GM21423 (cell line): ENCODE measurements at regions not wholly inside any gene's neighbourhood (a gene's known extent, or its start where the extent isn't known, plus 50 kb on each side); places are given as distances from the start of the nearest gene placed in this dataset.

Source experiments
- ATAC-seq: cut with Tn5 transposase; IDR thresholded peaks from one replicate; pipeline ENCODE4 v1.9.1; 2021; ENCODE audit warnings: mild to moderate bottlenecking, moderate library complexity; ENCODE audit not compliant: unreplicated experiment

DNA sequence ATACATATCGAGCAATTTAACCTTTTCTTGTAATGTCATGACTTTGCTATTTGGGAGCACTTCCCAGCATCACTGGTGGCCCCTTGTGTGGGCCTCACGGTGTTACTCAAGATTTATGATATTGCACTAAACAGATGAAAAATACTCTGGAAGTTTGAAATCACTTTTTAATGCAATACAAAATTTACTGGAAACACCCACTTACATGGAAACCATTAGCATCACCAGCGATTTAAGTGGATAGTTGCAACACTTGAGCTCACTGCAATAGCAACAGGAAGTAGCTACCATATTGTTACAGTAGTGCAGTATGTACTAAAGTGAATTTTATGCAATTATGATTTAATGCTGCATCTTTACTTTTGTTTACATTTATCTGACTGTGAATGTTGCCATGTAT is 184.4 kb downstream of the MDFIC start:
- ATAC-seq, result no peak

DNA sequence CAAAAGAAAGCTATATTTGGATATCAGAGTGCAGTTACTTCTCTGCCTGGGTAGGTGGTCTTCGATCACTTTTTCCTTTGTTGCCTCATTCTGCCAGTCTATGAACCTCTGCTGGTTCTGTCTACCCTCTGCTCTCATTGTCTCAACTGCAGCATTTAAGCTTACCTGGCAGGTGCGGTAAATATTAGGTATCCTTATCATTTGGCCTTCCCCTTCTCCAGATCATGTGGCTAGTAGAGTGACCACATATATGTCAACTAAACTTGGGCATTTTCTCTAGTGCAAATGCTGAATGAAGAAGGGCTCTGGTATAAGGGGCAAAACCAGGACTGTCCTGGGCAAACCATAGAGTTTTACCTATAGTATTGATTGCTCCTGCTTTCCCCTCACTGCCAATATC is 180.8 kb downstream of the MDFIC start:
- ATAC-seq, result no peak

DNA sequence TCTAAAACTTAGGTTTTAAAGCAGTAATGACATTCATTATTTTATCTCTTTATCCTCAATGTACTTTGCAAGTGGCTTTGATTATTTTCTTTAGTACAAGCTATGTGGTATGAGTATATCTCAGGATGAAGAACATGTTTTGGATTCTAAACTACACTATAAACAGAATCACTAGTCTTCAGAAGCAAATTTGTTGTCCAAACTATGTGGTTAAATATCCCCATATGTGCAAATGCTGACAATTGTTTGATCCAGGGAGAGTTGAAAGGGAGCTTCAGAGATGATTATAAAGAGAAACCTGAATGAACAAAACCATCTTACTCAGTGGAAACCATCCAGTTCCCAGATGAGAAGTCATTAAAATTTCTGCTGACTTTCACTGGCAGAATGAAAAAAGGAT is 179.3 kb downstream of the MDFIC start:
- ATAC-seq, result no peak

DNA sequence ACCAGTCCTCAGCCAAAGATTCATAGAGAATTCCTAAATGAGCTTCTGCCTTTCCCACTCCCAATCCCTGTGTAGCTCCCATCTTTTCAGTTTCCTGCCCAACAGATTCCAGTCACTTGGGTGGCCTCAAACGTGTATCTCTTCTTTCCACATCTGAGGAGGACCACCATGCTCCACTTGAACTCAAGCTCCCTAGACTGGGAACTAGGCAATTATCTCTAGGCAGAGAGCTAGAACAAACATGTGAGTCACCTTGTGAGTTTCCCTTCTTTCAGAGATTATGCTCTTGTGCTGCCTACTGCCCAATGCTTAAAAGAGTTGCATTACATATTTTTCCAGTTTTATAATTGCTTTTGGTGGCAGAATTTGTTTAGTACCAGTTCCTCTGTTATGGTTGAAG is 178.0 kb downstream of the MDFIC start:
- ATAC-seq, result no peak

DNA sequence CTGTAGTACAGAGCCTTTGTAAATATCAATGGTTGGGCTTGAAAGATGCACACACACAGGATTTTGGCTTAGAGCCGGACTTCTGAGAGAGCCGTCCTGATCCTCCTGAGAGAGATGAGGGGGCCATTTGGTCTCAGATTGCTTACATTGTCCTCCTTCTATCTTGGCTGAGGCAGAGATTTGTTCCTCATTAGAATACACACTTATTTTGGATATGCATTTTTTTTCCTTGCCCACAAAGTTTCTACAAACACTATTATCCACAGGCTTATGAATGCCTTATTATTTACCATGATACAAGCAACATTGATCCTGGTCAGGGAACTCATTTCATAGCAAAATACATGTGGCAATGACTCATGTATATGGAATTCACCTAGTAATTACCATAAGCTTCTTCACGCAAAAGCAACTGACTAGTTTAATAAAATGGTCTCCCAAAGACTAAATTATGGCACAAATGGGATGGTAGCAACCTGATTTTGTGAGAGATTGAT is 175.3 kb downstream of the MDFIC start:
- ATAC-seq, result no peak

DNA sequence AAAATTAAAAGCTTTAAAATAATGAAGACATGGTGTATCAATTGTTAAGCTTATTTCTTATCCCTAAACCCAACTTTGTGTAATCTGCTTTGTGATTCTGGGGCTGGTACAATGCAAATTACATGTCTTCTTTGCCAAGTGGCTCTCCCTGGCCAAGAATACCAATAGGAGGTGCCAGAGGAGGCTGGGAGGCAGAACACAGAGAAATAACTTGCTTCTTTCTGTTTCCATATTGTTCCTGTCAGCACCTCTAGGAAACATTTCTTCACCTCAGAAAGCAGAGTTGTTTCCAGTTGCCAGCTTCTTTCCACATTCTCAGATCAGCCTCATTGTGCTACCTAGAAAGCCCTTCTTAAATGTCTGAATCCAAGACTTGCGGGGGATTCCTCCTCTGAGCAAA is 174.4 kb downstream of the MDFIC start:
- ATAC-seq, result no peak

DNA sequence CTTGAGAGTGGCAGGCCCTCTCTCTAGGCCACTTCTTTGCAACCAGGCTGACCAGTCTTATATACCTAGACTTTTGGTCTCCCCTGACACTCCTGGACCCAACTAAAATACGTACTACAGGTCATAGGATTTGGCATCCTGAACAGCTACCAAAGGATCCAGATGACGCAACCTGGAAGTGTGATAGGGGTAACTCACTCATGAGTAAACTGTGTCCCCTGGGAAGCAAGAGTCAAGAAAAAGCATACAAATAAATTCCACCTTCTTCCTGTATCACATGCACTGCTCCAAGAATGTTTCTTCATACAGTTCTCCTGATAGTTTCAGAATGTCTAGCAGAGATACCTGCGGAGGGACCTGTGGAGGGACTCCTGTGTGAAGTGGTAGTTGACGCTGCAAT is 172.3 kb downstream of the MDFIC start:
- ATAC-seq, result no peak

DNA sequence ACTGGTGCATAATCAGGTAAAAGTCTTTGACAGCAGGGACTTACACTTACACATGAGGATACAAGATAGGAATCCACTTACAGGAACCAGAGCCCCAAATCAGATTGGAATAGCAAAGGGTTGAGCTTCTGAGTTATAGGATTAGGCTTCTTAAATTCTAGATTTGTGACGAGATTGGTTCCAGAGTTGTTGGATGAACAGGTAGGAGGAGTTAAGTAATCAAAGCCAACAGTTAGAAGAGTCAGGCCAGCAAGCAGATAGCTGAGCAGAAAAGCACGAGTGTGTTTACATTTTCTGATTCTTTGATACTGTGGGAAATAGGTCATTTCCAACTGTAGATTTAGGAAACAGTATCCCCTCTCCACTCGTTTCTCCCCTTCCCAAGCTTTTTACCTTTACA is 167.0 kb downstream of the MDFIC start:
- no peak for ATAC-seq

DNA sequence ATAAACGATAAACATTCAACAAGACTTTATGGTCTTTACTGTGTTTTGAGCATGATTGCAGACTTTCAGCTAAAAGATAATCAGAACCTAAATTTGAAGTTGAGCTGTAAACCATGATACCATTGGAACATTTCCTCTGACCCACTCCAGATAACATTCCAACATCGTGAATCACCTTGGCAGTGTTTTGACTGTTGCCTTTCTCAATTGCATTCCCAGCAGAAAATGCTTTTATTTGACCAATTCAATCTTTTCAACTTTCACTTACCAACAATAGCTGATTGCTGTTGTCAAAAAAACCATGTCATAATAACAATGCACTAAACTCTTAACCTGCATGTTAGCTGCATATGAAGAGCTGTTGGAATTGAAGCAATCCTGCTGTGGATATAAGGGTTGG is 165.5 kb downstream of the MDFIC start:
- no peak for ATAC-seq

DNA sequence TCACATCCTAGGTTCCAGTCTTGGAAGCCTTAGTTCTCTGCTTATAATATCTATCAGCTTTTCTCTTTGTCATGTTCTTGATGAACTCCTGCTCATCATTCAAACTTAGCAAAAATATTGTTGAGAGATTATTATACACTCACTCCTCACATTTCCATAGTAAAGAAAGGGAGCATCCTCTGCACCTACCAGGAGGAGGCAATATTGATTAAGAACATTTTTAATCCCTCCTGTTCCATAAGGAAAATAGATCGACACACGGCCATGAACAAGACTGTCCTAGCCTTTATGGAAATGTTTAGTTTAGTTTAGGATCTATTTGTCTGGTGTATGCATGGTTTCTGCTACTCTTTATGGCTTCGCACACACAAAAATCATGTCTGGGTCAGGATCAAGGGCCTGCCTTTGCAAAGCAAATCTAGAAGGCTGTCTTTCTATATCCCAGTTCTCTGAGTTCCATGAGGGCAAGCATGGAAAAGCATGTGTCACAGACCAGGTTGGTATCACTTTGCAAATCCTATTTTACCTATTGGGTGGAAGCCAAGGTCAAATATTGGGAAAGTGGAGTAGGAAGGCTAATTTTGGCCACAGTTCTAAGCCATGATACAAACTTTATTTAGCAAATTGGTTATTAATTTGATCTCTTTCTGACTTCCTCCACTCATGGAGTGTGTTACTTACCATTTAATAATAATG is 164.4 kb downstream of the MDFIC start:
- ATAC-seq, result no peak

DNA sequence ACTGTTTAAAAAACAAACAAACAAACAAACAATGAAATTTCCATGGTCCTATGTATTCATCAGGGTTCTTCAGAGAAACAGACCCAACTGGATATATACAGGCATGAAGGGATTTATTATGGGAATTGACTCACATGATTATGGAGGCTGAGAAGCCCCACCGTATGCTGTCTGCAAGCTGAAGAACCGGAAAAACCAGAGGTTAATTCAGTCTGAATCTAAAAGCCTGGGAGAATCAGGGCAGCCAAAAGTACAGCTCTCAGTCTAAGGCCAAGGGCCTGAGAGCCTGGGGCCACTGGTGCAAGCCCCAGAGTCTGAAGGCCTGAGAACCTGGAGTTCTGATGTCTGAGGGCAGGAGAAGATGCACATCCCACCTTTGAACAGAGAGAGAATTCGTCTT is 163.5 kb downstream of the MDFIC start:
- no peak for ATAC-seq

DNA sequence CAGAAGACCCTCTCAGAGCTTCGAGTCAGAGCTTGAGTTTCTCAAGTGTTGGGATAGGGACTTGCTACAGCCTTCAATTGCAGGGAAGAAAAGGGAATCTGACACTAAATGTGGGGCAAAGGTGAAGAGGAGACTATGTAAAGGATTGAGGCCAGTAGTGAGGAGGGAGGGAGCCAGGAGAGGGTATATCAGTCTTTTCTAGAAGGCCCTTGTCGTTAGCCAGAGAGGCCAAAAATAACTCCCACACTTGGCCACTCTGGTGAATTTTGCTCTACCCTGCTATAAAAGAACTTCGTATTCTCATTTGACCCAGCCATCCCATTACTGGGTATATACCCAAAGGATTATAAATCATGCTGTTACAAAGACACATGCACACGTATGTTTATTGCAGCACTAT is 162.0 kb downstream of the MDFIC start:
- ATAC-seq, result no peak

DNA sequence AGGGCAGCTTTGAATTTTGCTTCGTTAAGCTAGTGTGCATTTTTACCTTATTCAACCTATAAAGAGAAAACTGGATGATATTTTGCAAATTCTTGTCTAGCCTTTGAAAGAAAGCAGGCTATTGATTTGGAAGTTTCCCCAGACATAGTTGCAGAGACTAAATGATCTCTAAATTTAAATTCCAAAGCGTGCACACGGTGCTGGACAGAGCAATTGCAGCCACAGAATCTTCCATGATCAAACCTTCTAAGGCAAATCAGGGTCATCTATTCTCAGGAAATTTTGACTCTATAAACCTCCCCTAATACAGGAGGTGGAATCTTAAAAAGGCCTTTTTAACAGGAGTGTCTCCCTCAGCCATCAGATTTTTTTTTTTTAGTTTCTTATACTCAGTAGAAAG is 159.9 kb downstream of the MDFIC start:
- ATAC-seq, result no peak

DNA sequence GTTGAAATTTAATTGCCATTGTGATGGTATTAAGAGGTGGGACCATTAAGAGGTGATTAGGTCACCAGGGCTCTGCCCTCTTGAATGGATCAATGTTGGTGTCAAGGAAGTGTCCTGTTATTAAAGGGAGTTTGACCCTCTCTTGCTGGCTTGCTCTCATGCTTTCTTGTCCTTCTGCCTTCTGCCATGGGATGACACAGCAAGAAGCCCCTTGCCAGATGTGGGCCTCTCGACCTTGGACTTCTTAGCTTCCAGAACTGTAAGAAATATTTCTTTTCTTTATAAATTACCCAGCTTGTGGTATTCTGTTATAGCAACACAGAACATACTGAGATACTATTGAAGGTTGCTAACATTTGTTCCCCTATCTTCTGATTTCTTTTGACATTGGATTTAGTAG is 157.0 kb downstream of the MDFIC start:
- ATAC-seq, result no peak

DNA sequence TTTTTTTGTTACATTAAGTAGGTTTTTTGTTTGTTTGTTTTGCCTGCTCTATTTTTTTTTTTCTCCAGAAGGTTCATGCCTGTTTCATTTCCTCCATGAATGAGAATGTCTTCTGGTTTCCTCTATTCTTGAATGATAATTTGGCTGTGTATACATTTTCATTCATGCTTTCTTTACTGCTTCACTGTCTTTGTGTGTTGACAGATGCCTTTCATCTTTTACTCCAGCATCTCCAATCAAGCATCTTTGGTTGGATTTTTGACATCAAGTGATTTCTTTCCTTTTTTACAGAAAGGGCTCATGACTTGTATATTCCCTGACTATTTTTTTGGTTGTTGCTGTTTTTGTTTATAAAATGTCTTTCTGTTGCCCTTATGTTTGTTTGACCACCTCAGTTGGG is 156.5 kb downstream of the MDFIC start:
- ATAC-seq, result no peak

DNA sequence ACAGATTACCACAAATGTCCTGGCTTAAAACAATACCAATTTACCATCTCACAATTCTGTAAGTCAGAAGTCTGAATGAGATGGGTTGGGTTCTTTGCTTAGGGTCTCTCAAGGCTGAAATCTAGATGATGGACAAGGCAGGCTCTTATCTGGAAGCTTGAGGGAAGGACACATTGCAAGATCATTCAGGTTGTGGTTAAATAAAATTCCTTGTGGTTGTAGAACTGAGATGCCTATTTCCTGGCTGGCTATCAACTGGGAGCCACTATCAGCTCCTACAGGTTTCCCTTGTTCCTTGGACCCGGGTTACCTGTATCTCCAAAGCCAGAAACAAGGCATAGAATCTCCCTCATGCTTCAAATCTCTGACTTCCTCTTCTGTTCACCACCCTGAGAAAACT is 148.4 kb downstream of the MDFIC start:
- no peak for ATAC-seq
